NCI-H524 (cell line): ENCODE measurements at regions not wholly inside any gene's neighbourhood (a gene's known extent, or its start where the extent isn't known, plus 50 kb on each side); places are given as distances from the start of the nearest gene placed in this dataset.
A peak's percentile ranks its signal among the peaks of the same experiment; 100 is the strongest.

ENCODE experiments used
- DNase-seq, 2 experiments: peaks; one replicate each; lab custom pipeline; 2025; lab: John Stamatoyannopoulos, UW

DNA sequence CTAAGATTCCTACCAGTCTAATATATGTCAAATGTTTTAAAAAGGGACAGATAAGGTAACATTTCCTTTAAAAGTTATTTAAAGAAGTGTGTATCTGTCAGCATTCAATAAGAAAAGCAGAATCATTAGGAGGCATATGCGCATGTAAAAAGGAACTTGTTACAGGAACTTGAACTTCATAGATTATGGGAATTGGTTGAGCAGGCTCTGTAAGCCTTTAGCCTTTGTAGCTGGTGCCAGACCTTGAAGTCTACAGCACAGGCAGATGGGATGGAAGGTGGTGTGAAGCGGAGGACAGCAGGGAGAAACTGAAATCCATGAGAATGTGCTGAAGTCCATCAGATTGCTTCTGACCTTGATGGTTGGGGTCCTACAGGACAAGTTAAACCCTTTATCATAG is 138.3 kb upstream of the ST6GAL2 start:
- DNase-seq: no peak

DNA sequence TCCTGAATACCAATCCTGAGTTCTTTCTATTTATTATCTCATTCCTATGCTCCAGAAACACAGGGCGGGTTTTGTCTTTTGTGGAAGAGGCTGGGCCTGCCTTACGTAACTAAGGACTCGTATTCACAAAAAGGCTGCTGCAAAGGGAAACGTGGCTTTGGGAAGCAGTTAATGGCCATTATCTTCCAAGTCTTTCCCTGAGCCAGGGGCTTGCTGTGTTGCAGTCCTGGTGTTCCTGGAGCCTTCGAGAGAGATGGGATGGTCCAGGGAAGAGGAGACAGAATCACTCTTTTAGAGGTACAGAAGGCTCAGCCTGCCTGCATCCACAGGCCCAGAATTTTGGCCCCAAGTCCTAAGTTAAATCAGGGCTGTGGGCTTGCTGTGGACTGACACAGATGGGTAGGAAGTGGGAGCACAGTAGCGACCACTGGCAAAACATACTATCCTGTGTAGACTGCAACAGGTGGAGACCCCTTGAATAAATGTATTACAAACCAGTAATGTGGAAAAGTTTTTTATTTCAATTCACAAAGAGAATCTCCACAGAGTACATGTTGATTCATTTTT is 139.4 kb upstream of the ST6GAL2 start:
- no peak for DNase-seq

DNA sequence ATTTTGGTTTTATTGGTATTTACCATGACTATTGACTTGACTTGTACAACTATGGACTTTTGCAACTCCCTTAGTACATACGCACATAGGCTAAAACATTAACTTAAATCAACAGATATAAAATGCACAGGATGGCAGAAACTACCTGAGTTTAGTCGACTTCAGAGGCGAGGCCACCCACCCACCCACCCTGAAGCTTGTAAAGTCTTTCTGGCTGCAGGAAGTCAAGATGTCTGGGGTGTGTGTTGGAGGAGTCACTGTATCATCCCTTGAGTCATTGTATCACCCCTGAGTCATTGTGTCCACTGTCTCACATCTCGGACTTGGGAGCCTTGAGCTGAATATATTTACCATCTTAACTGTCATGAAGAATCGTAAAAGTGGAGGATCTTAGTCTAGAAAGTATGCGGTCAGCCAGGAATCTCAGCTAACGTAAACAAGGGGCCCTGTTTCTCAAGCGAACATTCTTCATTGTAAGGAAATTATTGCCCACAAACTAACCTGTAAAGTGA is 140.0 kb upstream of the ST6GAL2 start:
- no peak for DNase-seq

DNA sequence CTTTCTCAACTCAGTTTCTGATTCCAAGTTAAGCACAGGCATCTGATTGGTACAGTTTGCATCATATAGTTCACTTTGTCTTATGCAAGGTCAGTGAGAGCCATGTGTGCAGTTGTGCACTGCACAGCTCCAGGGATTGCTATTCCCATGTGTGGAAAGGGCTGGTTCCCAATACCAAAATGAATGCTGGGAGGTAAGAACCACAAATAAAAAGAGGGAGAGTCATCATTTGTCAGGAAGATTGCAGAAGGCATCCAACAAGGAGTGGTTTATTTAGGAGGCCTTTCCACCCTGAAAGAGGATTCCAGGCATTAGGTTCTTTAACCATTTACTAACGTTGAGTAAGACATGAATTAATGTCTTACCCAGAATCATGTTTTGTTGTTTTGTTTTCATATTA is 141.2 kb upstream of the ST6GAL2 start:
- no peak for DNase-seq

DNA sequence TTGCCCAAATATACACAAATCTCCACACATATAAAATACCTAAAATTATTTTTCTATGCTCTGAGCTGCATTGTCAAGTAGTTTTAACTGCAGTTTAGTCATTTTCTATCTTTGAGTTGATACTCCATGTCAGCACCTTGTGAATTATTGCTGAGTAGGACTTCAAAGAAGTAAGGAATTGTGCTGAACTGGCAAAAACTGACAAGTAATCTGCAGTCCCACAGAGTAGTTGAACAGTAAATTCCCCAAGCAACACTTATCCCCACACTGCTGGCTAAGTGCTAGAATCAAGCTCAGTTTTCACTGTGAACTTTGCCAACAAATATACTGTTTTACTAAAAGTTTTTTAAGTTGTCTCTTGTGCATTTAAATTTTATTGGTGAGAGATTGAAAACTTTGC is 141.8 kb upstream of the ST6GAL2 start:
- no peak for DNase-seq

DNA sequence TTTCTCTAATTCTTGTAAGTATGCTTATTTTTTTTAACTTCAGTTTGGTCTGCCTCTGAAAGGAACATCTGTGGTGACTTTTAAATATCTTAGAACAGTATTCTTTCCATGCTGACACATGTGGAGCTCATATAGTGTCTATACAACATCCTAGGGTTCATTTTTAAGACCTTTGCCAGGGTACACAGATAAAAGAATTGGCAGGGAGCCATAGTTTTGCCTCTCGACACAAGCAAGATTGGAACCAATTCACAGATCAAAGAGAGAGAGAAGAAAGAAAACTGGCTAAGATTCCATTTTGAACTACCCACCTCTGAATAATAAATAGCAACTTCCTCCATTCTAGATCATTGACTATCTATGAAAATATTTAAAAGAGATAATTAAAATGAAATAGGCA is 142.7 kb upstream of the ST6GAL2 start:
- DNase-seq: no peak

DNA sequence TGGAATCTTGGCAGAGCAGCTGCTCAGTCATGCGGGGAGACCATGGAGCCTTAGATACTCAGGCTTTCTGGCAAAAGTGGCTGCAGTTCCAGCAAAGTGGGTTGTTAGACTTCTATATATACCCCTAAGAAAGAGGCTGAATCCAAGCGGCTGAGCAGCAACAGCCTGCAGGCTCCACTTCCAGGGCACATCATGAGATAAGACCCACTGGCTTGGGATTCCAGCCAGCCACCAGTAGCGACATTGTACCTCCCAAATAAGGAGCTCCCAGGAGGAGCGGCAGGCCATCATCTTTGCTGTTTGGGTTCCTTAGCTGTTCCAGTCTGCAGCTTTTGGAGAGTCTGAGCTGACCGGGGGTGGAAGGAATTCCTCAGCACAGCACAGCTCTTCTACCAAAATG is 150.3 kb upstream of the ST6GAL2 start:
- no peak for DNase-seq

DNA sequence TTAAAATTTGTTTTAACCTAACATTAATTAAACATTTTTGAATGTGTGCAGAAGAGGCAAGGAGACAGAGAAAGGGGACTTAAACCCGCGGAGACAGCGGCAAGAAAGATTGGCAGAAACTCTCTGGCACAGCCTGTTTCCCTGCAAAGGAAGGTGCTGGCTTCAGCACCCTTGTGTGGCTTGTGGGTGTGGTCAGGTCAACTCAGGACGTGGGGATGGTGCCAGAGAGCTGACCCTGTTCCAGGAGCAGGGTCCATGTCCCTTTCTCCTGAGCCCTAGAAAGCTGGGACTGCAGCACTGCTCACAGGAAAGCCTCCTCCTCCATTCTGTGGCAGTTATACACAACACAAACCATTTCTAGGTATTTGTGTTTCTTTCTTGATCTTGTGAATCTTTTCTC is 176.2 kb upstream of the ST6GAL2 start:
- no peak for DNase-seq

DNA sequence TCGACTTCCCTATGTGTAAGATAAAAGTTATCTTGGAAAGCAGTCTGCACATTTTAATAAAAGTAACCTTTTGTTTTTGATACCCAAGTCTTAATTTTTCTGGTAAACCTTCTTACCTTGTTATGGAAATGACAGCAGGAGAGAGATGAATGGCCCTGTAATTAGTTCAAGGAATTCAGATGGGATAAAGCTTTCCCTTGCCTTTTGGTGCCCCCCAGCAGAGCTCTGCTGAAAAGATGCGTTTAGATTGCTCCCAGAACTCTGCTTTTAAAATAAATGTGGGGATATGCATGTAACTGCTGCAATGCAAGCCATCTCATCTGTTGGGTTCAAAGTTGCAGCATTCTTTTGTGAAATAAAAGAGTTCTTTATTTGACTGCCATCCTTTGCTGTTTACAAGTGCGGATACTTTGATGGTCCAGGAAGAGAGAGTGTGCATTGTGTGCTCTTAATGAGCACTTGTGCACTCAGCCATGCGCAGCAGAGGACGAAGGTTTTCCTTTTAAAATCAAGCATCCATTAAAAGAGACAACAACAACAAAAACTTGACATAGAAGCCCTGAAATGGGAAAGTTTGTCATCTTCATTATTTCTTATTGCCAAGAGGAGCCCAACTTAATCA is 176.7 kb upstream of the ST6GAL2 start:
- DNase-seq: peak in 1 of 2 experiments; percentile 32

DNA sequence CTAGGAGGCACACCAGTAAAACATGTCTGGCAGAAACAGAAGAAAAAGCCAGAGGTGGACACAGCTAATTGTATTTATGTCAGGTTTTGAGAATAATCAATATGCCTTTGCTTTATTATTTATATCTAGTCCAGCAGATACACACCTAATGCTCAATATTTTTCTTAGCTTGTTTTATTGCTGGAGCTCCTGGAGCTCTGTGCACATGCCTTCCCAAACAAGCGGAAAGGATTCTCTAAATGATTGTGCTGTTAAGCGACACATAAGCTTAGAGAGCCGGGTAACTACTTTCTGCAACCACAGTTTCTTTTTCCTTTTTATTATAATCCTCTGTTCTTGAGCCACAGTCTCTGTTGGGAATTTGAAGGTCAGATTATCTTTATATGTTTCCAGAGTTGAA is 177.3 kb upstream of the ST6GAL2 start:
- no peak for DNase-seq

DNA sequence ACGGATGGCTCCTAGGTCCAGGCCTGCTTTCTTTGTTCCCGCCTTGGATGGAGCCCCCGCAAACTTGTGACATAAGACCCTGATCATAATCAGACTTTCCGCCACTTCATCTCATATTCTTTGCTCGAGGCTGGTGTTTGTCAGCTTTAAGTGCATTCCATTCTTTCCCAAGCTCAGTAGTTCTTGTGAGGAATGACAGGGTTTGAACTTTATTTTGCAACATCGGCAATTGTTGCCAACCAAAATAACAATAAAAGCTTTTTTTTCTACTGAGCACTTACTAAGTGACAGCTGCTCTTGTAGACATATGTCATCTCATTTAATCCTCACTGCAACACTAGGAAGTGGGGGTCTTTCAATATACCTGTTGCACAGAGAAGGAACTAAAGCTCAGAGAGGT is 178.8 kb upstream of the ST6GAL2 start:
- DNase-seq: peak in 1 of 2 experiments; percentile 38

DNA sequence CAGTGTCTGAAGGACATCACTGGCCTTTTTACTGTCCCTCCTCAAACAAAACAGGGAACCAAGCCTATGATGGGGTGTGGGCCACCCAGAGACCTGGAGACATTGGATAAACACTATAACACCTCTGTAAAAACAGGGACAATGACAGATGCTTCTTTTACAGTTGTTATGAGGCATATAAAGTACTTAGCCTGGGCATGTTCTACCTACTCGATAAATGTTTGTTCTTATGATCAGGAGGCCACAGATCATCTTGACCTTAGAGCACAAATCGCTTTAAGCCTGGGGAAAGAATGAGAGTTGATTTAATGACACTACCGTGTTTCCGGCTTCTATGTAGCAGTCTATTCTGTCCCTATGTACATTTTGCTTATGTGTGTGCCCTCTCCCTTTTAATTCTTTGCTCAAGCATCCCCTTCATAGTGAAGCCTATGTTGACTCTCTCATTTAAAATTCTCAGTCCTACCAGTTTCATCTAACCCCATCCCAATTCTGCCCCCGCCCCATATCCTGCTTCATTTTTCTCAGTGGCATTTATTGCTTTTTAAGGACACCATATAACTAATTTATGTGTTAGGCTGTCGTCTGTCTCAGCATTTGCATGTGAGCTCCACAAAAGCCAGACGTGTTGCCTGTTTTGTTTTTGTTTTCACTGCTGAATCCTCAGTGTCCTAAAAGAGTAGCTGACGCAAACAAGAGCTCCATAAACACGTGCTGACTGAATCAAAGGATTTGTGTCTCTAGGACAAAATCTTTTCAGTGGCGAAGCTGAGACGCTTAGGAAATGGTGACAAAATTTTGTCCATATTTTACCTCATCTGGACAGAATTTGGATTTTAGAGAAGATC is 182.3 kb upstream of the ST6GAL2 start:
- DNase-seq: no peak

DNA sequence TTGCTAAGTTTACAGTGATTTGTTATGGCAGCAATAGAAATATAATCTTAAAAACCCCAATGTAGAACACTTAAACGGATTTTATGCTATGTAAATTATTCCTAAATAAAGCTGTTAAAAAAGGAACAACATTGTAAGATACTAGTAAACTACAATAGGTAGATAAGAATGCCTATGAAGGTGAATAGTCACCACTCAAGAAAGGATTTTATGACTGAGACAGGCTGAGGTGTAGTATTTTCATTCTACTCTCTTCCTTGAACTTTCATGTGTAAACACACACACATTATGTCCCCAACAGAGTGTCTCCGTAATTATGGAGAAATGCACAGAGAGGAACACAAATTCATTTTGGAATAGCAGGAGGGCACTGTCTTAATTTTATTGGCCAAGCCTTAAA is 183.9 kb upstream of the ST6GAL2 start:
- no peak for DNase-seq

DNA sequence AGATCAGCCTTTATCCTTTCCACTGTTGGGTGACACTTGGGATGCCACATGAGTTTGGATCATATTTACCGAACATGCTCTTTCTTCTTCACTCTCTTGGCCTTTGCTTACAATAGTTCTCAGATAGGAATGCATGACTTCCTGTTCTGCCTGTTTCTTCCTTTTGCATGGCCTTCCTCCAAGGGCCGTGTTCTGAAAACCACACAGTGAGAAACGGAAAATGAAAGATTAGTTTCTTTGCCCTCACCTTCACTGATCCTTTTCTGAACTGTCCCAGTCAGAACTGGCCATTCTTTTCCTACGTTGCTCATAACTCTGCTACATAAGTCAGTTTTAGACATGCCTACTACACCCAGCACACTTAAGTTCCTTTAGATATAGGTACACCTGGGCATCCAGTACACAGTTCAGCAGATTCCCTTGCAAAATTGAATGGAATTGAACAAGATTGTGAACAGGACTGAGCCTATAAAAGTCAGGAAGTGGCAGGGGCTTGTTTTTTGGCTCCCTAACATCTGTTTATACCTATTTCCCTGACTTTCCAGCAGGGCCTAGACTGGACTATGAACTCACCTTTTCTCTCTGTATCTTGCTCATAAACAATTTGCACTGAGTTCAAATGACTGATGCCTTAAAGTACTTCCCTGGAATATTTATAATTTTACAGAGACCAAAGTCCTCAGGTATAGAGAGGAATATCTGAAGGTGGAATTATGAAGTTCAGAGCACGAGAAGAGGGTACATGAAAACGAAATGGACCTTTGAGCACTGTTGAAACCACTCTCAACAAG is 186.4 kb upstream of the ST6GAL2 start:
- DNase-seq: no peak

DNA sequence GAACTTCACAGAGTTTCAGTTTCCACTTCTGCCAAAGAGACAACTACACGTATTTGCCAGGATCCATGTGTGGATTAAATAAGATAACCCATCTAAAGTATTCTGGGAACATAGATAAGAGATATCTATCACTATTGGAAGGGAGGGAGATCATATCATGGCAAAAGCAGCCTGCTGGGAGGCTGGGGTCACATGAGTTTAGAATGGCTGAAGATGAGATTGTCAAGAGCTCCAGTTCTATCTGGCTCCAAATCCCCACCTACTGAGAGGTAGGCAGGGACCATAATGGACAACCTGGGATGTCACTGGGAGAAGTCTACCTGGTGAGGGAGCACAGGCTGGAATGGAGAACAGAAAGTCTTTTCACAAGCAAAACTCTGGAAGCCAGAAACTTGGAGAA is 192.6 kb upstream of the ST6GAL2 start:
- no peak for DNase-seq

DNA sequence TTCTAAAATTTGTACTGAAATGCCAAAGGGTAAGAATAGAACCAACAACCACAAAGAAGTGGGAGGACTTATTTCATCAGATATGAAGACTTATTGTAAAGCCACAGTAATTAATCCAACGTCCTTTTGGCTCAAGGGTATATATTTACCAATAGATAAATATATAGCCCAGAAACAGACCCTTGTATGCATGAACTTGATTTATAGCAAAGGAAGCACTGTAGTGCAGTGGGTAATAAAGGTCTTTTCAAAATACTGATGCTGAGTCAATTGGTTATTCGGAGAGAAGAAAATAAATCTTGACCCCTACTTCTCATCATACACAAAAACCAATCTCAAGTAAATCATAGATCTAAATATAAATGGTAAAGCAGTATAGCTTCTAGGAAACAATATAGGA is 200.5 kb upstream of the ST6GAL2 start:
- DNase-seq: no peak

DNA sequence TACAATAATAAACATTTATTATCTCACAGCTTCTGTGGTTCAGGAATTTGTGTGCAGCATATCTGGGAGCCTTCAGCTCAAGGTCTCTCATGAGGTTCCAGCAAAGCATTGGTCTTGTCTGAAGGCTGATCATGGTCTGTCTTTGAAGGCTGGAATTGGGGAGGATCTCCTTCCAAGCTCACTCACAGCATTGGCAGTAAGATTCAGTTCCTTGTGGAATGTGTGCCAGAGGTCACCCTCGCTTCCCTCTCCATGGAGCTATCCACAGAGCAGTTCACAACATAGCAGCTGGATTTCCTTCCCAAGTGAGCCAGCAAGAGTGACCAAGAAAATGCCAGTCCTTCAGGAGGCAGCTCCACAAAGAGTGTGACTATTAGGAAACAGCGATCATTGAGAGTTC is 202.2 kb upstream of the ST6GAL2 start:
- DNase-seq: no peak

DNA sequence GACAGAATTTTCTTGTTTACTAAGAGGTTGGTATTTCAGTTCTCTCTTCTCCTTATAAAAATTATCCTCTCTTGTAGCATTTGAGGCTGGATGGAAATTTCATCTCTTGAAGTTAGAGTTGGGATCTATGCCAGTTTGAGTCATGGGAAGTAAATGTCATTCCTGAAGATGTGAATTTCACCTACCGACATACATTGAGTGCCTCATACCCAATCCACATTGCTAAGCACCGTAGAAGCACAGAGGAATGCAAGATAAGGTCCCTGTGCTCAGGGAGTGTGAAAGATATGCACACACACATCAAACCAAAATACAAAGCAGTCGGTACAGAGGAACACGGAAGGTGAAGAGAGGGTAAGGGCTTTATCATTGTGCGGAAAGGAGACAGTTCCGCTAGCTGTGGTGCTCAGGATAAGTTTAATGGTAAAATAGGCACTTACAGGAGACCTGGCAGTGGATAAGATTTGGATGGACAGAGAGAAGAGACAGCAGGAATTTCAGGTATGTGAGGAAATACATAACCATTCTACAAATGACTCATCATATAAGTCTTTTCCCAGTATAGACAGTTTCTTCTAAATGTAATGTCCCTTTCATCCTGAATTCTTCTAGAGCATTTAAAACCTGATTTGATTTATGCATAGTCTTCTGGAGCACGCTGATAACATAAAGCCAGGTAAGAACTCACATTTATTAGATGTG is 205.3 kb upstream of the ST6GAL2 start:
- DNase-seq: no peak

DNA sequence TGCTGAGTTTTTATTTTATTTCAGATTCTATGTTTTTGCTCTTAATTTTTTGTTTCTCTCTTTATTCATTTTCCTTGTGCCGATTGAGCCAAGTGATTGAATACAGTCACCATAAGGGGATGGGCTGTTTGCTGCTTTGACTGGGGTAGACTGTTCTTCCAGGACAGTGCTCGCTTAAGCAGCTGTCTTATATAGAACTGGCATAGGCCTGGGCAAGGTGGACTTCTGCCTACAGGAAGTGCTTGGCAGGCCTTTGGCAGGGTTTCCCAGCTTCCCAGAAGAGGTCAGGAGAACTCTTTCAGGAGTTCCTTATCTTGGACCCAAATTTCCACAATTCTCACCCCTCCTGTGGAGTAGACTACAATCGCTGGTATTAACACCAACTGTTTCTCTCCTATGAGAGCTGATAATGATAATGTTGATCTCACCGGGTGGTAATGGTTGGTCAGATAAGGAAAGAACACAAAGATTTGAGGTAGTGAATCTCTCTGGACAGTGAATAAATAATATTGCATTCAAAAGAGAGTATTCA is 207.5 kb upstream of the ST6GAL2 start:
- DNase-seq: no peak

DNA sequence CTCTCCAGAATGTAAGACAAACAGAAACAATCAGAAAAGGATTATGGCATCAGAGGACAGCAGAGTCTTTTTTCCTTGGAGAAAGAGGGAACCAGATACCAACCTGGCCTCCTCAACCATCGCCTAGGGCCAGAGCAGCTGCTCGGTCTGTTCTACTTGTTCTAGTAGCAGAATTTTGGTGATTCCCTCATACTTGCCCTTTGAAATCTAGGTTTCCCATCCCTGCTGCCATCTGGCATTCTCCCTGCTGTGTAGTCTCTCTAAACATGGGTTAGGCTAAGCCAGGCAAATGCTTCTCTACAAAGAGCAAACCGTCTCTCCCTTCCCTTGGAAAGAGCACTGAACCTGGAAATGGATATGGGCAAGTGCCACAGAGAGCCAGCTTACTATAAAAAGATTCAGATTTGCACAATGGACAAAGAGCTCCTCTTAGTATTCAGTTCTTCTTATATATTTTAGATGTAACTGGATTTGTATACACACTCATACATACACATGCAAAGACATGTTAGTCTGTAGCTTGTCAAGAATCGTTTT is 208.6 kb upstream of the ST6GAL2 start:
- DNase-seq: no peak

DNA sequence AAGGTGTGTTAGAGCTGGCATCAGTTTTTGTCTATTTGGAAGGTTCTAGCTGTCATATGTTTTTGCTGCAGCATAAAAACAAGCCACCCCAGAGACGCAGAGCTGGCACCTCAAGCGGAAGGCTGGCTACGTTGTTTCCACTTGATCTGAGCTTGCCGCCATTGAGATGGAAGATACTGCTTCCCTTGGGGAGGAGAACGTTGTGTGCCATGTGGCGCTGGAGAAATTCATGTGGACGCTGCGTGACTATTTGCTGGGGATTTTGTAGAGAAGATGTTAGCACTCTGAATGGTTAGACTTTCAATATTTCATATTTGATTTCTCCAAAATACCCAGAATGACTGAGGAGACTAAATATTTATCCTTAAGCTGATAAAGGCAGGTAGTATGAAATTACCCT is 216.2 kb upstream of the ST6GAL2 start:
- no peak for DNase-seq
